Inferior parietal cortex (tissue), 1 donor: ENCODE measurements at regions not wholly inside any gene's neighbourhood (a gene's known extent, or its start where the extent isn't known, plus 50 kb on each side); places are given as distances from the start of the nearest gene placed in this dataset.
"Not testable (repeated sequence)": the region's sequence is repeated elsewhere in the genome, so short reads cannot be mapped to it uniquely, and the experiment has no call there.

ENCODE experiments used
- DNase-seq: peaks from one replicate; pipeline ENCODE4 v3.0.0-alpha.2; 2016; ENCODE audit errors: extremely low spot score

- DNase-seq, result no peak
These were observed 640.7 kb upstream of the ACVR2A start for GRCh38 chr2:147204102-147204501.

- peak; percentile 37 for DNase-seq
These were observed 646.1 kb upstream of the ACVR2A start for GRCh38 chr2:147198651-147199171.

- no peak for DNase-seq
These were observed 646.9 kb upstream of the ACVR2A start for GRCh38 chr2:147197754-147198483.

GRCh38 chr2:147182260-147182659, 662.6 kb upstream of the ACVR2A start:
- DNase-seq, result no peak

GRCh38 chr2:147181351-147182029, 663.3 kb upstream of the ACVR2A start:
- DNase-seq, result no peak

- DNase-seq, result no peak
These were observed 667.6 kb upstream of the ACVR2A start for GRCh38 chr2:147177071-147177857.

GRCh38 chr2:147174824-147175254, 670.0 kb upstream of the ACVR2A start:
- DNase-seq, result no peak

- DNase-seq, result no peak
These were observed 671.0 kb upstream of the ACVR2A start for GRCh38 chr2:147173798-147174197.

GRCh38 chr2:147173189-147173581, 671.6 kb upstream of the ACVR2A start:
- no peak for DNase-seq

- peak; percentile 9 for DNase-seq
These were observed 672.2 kb upstream of the ACVR2A start for GRCh38 chr2:147172493-147173188.

- DNase-seq, result no peak
These were observed 672.9 kb upstream of the ACVR2A start for GRCh38 chr2:147171941-147172340.

GRCh38 chr2:147170932-147171331, 673.9 kb upstream of the ACVR2A start:
- DNase-seq, result no peak

GRCh38 chr2:147165697-147166382, 679.0 kb upstream of the ACVR2A start:
- DNase-seq, result no peak

- DNase-seq, result no peak
These were observed 680.3 kb upstream of the ACVR2A start for GRCh38 chr2:147164563-147164962.

GRCh38 chr2:147161746-147162145, 683.1 kb upstream of the ACVR2A start:
- DNase-seq, result no peak

- DNase-seq, result no peak
These were observed 687.9 kb upstream of the ACVR2A start for GRCh38 chr2:147156970-147157369.

- DNase-seq, result no peak
These were observed 694.6 kb upstream of the ACVR2A start for GRCh38 chr2:147150241-147150635.

- DNase-seq, result no peak
These were observed 695.1 kb upstream of the ACVR2A start for GRCh38 chr2:147149575-147150240.

- DNase-seq, result no peak
These were observed 697.0 kb upstream of the ACVR2A start for GRCh38 chr2:147147802-147148201.

- DNase-seq, result no peak
These were observed 702.9 kb upstream of the ACVR2A start for GRCh38 chr2:147141930-147142329.

GRCh38 chr2:147139732-147140131, 705.1 kb upstream of the ACVR2A start:
- DNase-seq, result not testable (repeated sequence)
